HG02759 (cell line): ENCODE measurements at regions not wholly inside any gene's neighbourhood (a gene's known extent, or its start where the extent isn't known, plus 50 kb on each side); places are given as distances from the start of the nearest gene placed in this dataset.
"Not testable (repeated sequence)": the region's sequence is repeated elsewhere in the genome, so short reads cannot be mapped to it uniquely, and the experiment has no call there.

Experiments
- ATAC-seq: cut with Tn5 transposase; IDR thresholded peaks from one replicate; pipeline ENCODE4 v1.9.1; 2021; ENCODE audit warnings: mild to moderate bottlenecking, moderate library complexity; ENCODE audit not compliant: unreplicated experiment

DNA sequence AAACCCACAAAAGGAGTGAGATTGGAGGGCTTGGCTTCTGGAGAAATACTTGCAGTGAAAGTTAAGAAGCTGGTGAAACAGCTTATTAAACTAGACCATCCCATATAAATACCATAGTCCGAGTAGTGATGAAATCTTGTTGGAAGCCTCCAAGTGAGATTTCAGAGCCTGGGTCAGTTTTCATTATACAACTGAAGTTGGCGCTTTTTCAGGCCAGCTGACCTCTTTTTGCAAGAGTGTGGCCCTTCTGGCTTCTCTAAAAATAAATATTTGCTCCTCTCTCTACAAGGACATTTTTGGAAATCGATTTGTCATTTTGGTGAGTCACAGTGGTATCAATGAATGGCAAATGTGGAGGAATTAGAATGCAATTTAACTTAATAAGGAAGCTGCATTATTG lies 51.2 kb upstream of the THRB start:
- no peak for ATAC-seq

DNA sequence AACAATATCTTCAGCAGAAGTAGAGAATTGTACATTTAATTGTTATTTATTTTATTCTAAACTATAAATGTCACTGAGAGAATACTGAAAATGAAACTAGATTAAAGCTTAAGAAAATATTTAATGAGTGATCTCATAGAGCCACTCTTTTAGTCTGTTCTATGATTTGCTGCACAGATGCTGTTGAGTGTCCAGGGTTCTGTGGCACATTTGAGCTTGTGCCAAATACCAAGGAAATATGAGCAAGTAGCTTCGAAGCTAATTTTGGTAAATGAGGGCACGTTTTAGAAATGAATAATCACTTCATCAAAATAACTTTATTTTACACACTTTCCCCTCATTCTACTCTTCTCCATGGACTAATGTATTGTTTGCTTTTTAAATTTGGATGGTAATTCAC lies 53.6 kb upstream of the THRB start:
- no peak for ATAC-seq

DNA sequence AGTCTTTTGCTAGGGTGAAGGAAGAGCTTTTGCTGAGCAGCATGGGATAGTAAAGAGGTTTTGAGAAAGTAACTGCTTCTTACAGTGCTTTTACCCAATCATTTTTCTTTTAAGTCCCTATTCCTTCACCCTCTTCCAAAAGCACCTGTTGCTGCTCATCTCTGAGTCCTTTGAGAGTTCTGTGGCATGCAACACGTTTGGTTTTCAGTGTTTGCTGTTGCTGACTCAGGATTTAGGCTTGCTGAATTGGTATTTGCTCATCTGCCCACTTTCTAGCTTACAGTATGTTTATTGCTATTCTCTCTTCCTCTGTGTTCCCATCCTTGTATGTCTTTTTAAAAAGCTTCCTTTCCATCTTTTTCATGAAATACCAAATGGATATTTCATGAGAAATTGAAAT lies 55.9 kb upstream of the THRB start:
- ATAC-seq, result no peak

DNA sequence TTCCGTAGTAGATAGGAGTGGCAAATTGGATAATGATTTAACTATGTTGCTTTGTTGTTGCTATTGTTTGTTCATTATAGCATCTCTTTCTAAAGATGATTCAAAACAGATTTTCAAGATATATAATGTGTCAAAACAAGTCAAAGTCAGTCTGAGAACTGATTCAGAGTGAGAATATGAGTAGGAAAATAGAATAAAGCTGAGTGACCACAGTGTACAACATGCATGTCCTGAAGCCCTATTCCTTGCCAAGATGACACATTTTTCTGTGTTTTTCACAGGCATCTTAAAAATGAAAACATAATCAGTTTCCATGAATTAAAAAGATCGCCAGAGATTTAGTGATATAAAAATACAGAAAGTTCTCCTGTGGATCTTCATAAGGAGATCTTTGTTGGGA lies 57.0 kb upstream of the THRB start:
- no peak for ATAC-seq

DNA sequence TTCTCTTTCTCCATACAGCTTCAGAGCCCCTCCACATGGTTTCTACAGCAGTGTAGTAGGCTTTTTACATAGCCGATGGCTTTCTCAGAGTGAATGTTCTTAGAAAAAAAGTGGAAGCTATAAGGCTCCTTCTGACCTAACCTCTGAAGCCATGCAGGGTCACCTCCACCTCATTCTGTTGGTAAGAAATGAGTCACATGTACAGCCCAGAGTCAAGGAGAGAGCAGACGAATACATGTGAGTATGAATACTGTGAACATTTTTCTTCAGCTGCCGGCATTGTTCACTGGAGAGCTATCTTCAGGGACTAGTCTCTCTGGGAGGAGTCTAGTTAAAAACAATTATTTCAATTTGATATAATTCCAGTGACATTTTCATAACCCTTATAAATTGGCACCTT lies 68.2 kb upstream of the THRB start:
- ATAC-seq, result peak; percentile 92

DNA sequence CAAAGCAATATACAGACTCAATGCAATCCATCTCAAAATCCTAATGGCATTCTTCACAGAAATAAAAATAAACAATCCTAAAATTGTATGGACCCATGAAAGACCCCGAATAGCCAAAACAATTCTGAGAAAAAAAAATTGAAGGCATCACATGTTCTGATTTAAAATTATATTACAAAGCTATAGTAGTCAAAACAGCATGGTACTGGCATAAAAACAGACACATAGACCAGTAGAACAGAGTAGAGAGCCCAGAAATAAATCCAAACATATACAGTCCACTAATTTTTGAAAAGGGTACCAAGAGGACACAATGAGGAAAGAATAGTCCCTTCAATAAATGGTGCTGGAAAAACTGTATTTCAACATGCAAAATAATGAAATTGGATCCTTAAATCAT lies 70.4 kb upstream of the THRB start:
- no peak for ATAC-seq

DNA sequence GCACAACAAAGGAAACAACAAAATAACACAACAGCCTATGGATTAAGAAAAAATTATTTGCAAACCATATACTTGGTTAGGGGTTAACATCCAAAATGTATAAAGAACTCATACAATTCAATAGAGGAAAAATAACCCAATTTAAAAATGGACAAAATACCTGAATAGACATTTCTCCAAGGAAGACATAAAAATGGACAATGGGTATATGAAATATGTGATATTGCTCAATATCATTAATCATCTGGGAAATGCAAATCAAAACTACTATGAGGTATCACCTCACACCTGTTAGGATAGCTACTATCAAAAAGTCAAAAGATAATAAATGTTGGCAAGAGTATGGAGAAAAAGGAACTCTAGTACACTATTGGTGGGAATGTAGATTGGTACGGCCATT lies 71.0 kb upstream of the THRB start:
- ATAC-seq, result no peak

DNA sequence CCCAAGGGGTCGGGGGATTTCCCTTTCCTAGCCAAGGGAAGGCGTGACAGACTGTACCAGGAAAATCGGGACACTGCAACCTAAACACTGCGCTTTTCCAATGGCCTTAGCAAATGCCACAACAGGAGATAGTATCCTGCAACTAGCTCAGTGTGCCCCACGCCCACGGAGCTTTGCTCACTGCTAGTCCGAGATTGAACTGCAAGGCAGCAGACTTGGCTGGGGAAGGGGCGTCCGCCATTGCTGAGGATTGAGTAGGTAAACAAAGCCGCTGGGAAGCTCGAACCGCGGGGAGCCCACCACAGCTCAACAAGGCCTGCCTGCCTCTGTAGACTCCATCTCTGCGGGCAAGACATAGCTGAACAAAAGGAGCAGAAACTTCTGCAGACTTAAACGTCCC lies 72.3 kb upstream of the THRB start:
- no peak for ATAC-seq

DNA sequence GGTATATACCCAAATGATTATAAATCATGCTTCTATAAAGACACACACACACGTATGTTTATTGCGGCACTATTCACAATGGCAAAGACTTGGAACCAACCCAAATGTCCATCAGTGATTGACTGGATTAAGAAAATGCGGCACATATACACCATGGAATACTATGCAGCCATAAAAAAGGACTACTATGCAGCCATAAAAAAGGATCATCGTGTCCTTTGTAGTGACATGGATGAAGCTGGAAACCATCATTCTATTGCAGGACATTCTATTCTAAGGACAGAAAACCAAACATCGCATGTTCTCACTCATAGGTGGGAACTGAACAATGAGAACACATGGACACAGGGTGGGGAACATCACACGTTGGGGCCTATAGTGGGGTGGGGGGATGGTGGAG lies 77.8 kb upstream of the THRB start:
- not testable (repeated sequence) for ATAC-seq

DNA sequence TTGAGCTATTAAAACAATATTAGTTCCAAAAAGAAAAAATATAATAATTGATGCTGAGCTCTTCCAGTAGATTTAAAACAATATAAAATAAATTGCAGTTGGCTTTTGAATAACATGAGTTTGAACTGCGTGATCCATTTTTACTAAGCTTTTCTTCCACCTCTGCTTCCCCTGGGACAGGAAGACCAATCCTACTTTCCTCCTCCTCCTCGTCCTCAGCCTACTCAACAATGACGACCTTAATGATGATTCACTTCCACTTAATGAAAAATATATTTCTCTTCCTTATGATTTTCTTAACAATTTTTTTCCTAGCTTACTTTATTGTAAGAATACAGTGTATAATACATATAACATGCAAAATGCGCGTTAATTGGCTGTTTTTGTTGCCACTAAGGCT lies 78.9 kb upstream of the THRB start:
- no peak for ATAC-seq

DNA sequence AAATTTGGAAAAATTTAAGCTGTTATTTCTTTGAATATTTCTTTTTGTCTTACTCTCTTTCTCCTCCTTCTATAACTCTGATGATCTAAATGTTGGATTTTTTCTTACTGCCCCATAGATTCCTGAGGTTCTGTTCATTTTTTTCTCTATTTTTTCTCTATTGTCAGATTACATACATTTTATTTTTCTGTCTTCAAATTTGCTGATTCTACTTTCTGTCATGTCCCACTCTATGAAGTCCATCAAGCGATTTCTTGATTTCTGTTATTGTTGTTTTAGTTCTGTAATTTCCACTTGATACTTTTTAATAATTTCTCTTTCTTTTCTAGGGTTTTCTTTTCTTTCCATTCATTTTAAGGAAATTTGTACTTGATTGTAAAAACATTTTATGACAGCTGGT lies 83.7 kb upstream of the THRB start:
- no peak for ATAC-seq

DNA sequence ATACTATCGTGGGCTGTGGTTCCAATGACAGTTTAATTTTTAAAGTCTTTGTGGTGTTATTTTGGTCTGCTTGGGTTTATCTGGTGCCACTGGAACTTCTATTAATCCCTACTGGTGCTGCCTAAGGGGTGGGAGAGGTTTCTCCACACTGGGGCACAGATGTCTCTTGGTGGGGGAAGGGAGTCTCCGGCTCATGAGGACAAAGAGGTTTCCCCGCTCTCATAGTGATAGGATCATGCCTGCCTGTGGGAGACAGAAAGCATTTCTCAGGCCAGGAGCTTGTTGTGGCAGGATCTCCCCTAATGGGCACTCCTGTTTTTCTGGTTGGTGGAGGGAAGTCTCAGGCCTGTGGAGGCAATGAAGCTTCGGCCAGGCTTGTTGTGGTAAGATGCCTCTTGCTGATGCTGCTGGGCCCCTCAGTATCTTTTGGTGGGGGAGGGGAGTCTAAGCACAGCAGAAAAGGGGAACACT lies 84.3 kb upstream of the THRB start:
- no peak for ATAC-seq

DNA sequence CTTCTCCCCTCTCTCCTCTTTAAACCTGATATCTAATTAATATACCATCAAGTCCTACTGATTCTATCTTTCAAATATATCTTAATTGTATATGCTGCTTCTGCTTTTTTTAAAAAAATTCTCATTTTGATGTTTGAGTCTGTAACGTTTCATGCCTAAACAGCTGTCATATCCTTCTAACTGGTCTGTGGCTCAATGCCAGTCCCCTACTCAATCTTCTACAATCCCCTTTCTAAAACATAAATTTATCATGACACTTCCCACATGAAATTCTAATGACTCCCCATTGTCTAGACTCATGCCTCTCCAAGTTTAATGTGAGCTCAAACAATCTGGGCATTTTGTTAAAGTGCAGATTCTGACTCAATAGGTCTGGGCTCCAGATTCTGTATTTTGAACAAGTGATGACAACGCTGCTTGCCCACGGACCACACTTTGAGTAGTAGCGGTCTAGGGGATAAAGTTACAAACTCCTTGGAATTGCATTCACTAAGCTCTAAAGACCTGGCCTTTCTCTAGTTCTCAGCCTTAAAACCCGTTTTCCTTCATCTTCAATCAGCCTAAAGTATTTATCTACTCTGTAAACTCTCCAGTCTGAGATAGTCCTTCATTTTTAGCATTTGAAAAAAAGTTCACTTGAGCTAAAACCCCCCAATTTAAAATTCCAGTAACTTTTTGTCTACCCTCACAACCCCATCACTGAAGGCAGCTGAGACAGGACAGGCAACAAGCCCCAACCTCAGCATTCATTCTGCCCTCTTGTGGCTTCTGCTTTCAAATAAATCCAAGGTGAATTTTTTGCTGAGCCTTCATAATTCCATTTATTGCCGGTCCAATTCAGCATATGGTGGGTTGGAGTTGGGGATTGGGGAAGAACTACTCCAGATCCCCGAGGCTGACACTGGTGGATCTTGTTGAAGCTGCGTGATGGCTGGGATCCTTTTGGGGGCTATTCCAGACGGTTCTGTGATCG lies 88.1 kb upstream of the THRB start:
- no peak for ATAC-seq

DNA sequence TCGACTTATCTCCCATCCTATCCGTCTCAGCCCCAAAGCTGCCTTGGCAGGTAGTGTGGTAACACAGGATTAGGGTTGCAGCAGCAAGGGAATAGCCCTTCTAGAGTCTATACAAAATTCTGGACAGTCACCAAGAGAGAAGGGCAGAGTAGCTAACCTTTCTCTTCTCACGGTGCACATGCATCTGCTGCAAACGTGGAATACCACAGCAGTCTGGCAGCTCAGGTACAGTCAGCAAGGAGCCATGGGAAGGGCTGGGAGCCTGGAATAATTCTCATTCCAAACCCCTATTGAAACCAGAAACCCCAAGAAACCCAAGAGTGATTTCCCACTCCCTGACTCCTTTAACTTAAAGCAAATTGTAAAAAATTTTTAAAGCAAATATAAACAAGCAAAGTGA lies 92.3 kb upstream of the THRB start:
- ATAC-seq, result no peak

DNA sequence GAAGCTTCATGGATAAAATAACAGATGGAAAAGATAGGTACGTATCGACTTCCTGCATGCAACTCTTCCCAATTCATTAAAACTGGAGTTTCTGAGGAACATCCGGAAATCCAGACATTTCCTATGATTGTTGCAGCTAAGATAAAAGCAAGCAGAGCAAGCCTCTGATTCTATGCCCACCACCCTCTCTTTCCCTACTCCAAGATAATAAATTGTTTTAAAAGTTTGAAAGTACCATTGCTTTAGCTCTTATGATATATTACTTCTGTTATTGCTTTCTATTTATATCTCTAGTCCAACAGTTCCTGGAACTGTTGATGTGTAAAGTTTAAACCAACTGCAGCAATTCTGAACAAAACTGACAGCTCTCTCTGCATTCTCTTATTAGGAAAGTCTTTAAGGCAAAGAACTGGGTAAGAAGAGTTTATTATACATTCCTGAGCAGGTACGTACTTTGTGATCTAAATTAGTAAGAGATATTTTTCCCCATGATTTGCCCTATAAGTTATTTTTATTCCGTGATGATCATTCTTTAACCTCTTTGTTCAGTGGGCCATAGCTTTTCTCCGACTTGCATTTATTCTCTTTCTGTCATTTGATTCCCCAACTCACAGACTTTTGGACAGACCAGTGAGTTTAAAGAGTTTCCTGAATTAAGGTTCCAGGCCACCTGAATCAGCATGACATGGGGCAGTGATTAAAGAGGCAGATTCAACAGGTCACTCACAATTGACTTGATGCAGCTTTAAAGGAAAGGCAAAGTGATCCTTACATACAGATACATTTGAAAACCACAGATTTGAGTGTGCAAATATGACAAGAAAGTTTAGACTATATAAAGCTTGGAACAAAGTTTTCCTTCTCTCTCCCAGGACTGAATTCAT lies 94.2 kb upstream of the THRB start:
- ATAC-seq, result no peak

DNA sequence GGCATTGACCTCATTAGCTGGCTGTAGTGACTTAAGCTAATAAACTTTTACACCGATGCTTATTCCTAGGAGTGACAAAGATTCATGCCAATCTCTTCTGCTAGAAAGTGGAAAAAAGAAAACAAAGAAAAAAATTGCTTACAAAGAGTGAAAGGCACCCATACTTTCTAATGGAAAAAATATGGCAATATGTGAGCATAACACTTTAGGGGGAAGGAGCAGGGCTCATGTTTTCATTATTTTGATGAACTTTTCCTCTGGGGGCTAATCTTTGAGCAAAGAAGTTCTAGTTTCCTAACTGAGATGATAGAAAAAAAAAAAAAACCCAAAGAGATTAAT lies 94.8 kb upstream of the THRB start:
- ATAC-seq, result no peak

DNA sequence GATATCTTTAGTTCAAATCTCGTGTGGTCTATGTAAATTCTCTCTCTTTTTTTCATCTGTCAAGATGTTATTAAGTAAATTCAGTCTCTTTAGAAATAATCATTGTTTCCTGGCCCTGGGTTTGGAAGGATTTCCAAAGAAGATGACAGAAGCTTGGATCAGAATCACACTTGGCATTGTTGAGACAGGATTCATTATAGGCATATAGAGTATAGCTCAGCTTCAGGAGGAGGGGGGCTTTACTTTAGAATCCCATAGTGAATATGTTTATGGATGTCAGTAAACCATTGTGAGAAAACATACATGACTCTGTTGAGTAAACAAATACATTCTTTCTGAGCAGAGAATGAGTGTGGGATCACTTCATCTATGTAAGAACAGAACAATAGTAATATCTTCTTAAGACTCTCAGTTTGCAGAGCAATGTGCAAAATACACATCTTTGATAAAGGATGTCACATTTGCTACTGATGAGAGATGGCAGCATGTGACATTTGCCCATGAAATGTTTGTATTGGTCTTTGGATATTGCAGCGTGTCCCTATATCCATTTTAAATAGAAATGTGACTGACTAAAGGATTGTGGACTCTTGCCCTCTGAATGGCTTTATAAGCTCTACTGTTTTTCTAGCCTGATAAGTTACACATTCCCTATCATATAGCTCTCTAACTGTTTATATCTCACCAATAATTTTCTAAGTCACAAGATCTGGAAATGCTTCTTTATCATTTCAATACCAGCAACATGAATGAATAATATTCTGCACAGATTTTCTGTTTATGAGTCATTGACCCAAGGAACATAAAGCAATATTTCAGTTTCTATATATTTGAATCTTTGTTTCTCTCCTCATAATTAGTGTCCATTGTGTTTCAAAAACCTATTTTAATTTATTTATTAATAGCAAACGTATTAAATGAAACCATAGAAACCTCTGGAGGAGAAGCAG lies 95.6 kb upstream of the THRB start:
- ATAC-seq, result no peak

DNA sequence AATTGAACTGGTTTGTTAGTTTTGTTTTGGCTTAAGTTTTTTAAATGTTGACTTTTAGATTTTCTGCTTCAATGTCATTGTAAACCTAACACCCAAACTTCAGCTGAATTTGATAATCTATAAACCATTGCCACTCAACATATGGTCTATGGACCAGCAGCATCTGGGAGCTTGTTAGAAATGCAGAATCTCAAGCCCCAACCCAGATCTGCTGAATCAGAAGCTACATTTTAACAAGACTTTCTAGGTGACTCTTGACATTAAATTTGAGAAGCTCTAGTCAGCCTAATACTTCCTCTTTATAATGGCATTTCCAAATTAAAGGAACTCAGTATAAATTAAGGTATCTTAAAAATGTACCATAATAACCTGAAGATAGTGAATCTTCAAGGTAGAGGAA lies 96.5 kb upstream of the THRB start:
- no peak for ATAC-seq

DNA sequence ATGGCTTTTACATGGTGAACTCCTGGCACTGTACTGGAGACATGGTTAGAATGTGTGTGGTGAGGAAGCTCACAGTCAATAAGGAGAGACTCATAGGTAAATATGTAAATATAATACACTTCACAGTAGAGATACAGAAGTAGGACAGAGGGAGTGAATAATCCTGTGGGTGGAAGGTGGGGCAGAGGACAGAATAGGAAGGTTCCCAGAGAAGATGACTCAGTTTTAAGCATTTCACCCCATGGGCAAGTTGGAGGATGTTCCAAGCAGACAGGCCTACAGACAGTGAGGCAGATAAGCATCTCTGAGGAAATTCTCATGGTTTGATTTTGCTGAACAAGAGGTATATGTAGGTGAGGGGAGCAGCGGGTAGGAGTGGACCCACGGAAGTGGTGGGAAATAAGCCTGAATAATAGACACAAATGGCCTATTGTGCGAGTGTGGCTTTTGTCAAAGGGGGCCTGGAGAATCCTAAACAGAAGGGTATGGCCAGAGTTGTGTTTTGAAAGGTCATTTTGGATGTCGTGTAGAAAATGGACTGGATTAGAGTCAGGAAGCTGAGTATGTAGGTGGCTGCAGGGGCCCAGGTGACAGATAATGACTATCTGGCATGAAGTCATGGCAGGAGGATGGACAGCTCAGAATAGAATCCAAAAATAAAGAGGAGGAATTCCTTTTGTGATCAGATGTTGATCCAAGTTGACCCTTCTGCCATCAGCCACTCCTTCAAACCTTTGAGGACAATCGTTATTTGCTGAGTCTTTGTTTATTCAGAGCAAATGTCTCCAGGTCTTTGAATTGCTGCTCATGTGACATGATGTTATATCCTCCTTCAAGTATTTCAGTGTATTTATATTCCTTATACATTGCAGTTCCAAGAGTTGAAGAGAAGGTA lies 97.3 kb upstream of the THRB start:
- ATAC-seq, result no peak

DNA sequence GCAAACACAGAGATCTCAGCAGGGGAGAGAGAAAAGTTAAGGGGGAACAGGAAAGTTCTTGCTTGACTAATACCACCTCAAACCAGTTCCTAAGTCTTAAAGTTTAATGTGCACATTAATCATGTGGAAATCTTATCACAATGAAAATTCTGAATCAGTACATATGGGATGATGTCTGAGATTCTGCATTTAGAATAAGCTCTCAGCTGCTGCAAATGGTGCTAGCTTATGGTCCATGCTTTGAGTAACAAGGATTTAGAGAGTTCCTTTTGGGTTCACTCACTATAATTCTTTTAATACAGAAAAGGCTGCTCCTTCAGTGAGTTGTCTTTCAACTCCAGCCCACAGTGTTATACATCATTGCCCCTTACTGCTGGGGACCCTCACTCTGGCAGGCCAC lies 99.5 kb upstream of the THRB start:
- ATAC-seq, result no peak
